A549 (cell line): ENCODE measurements at regions not wholly inside any gene's neighbourhood (a gene's known extent, or its start where the extent isn't known, plus 50 kb on each side); places are given as distances from the start of the nearest gene placed in this dataset.

Experiments used
- ATAC-seq, 2 experiments: fragments of 200-7000 bp in 1 of 2; fragments of >200 bp in 1 of 2; cut with Nextera tagmentation in 1 of 2; cut with Tn5 transposase in 1 of 2; 3 replicates each; pipeline versions ENCODE4 v1.8.0 to v1.9.1; 2018 to 2020; ENCODE audit warnings: mild to moderate bottlenecking in 1 of 2, moderate library complexity in 1 of 2
- CTCF ChIA-PET: fragments of 300-600 bp; sonication (Branson Sonifier 250); formaldehyde crosslinking; extraction: SDS; loops from one replicate; lab custom pipeline; 2021; ENCODE audit warnings: antibody characterized with exemption, inconsistent platforms; lab: Yijun Ruan, JAX
- POLR2A ChIA-PET: fragments of 350-600 bp; formaldehyde crosslinking; extraction: SDS; loops from one replicate; lab custom pipeline; 2021; ENCODE audit warnings: antibody characterized with exemption, inconsistent platforms; lab: Yijun Ruan, JAX
- DNase-seq, 2 experiments: peaks; one replicate each; pipeline versions ENCODE4 v3.0.0 to v3.0.0-alpha.2; 2011 to 2016; ENCODE audit warnings: low read depth in 1 of 2, low spot score in 1 of 2
- FAIRE-seq: peaks from 2 replicates; lab custom pipeline; 2011; peaks lifted over from hg19 to GRCh38; lab: Jason Lieb, UNC
- H3K27ac ChIP-seq, 2 experiments: fragments of >200 bp; sonication (Bioruptor Twin); formaldehyde crosslinking; 3 replicates each; pipeline ENCODE4 v1.5.1; 2016 to 2017
- H3K4me1 ChIP-seq: fragments of >200 bp; sonication (Bioruptor Twin); formaldehyde crosslinking; 3 replicates; pipeline ENCODE4 v1.6.1; 2016
- H3K4me2 ChIP-seq: fragments of >200 bp; sonication (Bioruptor Twin); formaldehyde crosslinking; 3 replicates; pipeline ENCODE4 v1.6.1; 2016
- H3K4me3 ChIP-seq: fragments of >200 bp; sonication (Bioruptor Twin); formaldehyde crosslinking; 3 replicates; pipeline ENCODE4 v1.5.1; 2016
- H3K9me3 ChIP-seq: fragments of >200 bp; sonication (Bioruptor Twin); formaldehyde crosslinking; 3 replicates; pipeline ENCODE4 v1.6.1; 2016
- BCL3 ChIP-seq: fragments of >200 bp; sonication (Bioruptor Twin); formaldehyde crosslinking; IDR thresholded peaks from 3 replicates; pipeline ENCODE4 v1.6.1; 2016
- CHD4 ChIP-seq: fragments of 200-600 bp; sonication (generic); IDR thresholded peaks from 2 replicates; pipeline ENCODE4 v1.6.1; 2016; ENCODE audit warnings: antibody characterized with exemption, mild to moderate bottlenecking, borderline replicate concordance
- FOSB ChIP-seq: fragments of 250-450 bp; sonication (Bioruptor Pico); IDR thresholded peaks from 2 replicates; pipeline ENCODE4 v1.5.0; 2020; ENCODE audit warnings: mild to moderate bottlenecking, moderate library complexity
- FOXS1 ChIP-seq: fragments of 250-450 bp; sonication (Bioruptor Pico); IDR thresholded peaks from 2 replicates; pipeline ENCODE4 v1.5.0; 2020; ENCODE audit warnings: mild to moderate bottlenecking, moderate library complexity
- GATA3 ChIP-seq: IDR thresholded peaks from 2 replicates; pipeline ENCODE4 v1.6.1; 2012; ENCODE audit warnings: borderline replicate concordance
- HEYL ChIP-seq: fragments of 250-450 bp; sonication (Bioruptor Pico); IDR thresholded peaks from 2 replicates; pipeline ENCODE4 v1.8.0; 2021; ENCODE audit warnings: mild to moderate bottlenecking, moderate library complexity
- HMGXB4 ChIP-seq: fragments of 250-450 bp; sonication (Bioruptor Pico); IDR thresholded peaks from 2 replicates; pipeline ENCODE4 v1.5.0; 2021; ENCODE audit warnings: mild to moderate bottlenecking, moderate library complexity, borderline replicate concordance
- HOXA7 ChIP-seq: fragments of 250-450 bp; sonication (Bioruptor Pico); IDR thresholded peaks from 2 replicates; pipeline ENCODE4 v1.5.0; 2020; ENCODE audit warnings: mild to moderate bottlenecking, moderate library complexity
- HOXB13 ChIP-seq: fragments of 250-450 bp; sonication (Bioruptor Pico); IDR thresholded peaks from 2 replicates; pipeline ENCODE4 v1.5.0; 2020; ENCODE audit warnings: low read depth, mild to moderate bottlenecking, moderate library complexity
- PHF8 ChIP-seq: fragments of 200-600 bp; sonication (generic); IDR thresholded peaks from 2 replicates; pipeline ENCODE4 v1.6.1; 2016; ENCODE audit warnings: low read depth, mild to moderate bottlenecking, antibody characterized with exemption, moderate library complexity, borderline replicate concordance
- RCOR1 ChIP-seq: fragments of 150-350 bp; IDR thresholded peaks from 2 replicates; pipeline ENCODE4 v1.6.1; 2014; ENCODE audit warnings: antibody characterized with exemption, low read length, low read depth
- SMC3 ChIP-seq: fragments of >200 bp; sonication (Bioruptor Twin); formaldehyde crosslinking; IDR thresholded peaks from 3 replicates; pipeline ENCODE4 v1.6.1; 2018; ENCODE audit warnings: inconsistent platforms
- TP53 ChIP-seq: fragments of 250-450 bp; sonication (Bioruptor Pico); IDR thresholded peaks from 2 replicates; pipeline ENCODE4 v1.5.0; 2021; ENCODE audit warnings: mild to moderate bottlenecking, moderate library complexity
- ZFP36 ChIP-seq: fragments of 450-650 bp; IDR thresholded peaks from 2 replicates; pipeline ENCODE4 v1.6.1; 2014; ENCODE audit warnings: borderline replicate concordance; ENCODE audit not compliant: partially characterized antibody
- WGBS: methylation state at CpG from one replicate; pipeline ENCODE4 v1.1.6; 2017; ENCODE audit errors: missing lambda C conversion rate; 5-methylcytosine and 5-hydroxymethylcytosine counted together

GRCh38 chr9:90032296-90033027, 427.6 kb downstream of the GADD45G start (continued):
- TF ChIP-seq BCL3 (no peak), HMGXB4 (no peak), TP53 (CRISPR knock-in tag) (no peak), GATA3 (no peak), ZFP36 (no peak), RCOR1 (no peak), CHD4 (no peak), FOXS1 (CRISPR knock-in tag) (no peak)

- no peak for TF ChIP-seq HOXB13 (CRISPR knock-in tag)
- no peaks in the 10 kb centered on the region for H3K9me3 ChIP-seq
- H3K4me1 ChIP-seq = no peaks in the 10 kb centered on the region
- DNase-seq (no peak), FAIRE-seq (no peak), ATAC-seq (no peak)
- POLR2A ChIA-PET = no interaction called here
- CTCF ChIA-PET = interaction anchor here (1.5 to 2.2 kb wide), 3 partner anchors 12 to 435 kb away, joined by 4 to 6 read pairs (median 5); no protein-coding TSS in a partner anchor
- no peak overlapping the region for H3K4me2 ChIP-seq
- H3K4me3 ChIP-seq = no peak overlapping the region
- 93% methylated on average over 7 of the region's 7 CpGs for WGBS
- no peak overlapping the region for H3K27ac ChIP-seq
Measured at GRCh38 chr9:90033028-90033650, 428.3 kb downstream of the GADD45G start.

- ATAC-seq = no peak
- Histone ChIP-seq H3K4me1 (no peaks in the 10 kb centered on the region), H3K9me3 (no peaks in the 10 kb centered on the region), H3K4me2 (no peak overlapping the region), H3K27ac (no peak overlapping the region), H3K4me3 (no peak overlapping the region)
- TF ChIP-seq HEYL (CRISPR knock-in tag) (no peak), FOXS1 (CRISPR knock-in tag) (no peak), PHF8 (no peak), SMC3 (no peak), FOSB (no peak)
- no peak for FAIRE-seq
- CTCF ChIA-PET = interaction anchor here (1.6 kb wide), 1 partner anchor 11 kb away, joined by 4 read pairs; no protein-coding TSS in a partner anchor
- POLR2A ChIA-PET = no interaction called here
- 44% methylated on average over 5 of the region's 5 CpGs for WGBS
- no peak for DNase-seq
Measured at GRCh38 chr9:90034071-90034470, 429.3 kb downstream of the GADD45G start.

GRCh38 chr9:90035471-90035870, 430.7 kb downstream of the GADD45G start:
- no peak overlapping the region for H3K4me3 ChIP-seq
- FAIRE-seq = no peak
- H3K27ac ChIP-seq = no peak overlapping the region
- 24% methylated on average over 2 of the region's 2 CpGs for WGBS
- no peaks in the 10 kb centered on the region for H3K4me1 ChIP-seq
- CTCF ChIA-PET = interaction anchor here (1.2 to 1.3 kb wide), 2 partner anchors 10 to 432 kb away, joined by 3 to 5 read pairs; no protein-coding TSS in a partner anchor
- no peak for TF ChIP-seq HOXB13 (CRISPR knock-in tag)
- no peak for TF ChIP-seq ZFP36
- no peak for TF ChIP-seq HOXA7 (CRISPR knock-in tag)
- TF ChIP-seq, all 56 proteins: peak for 0
- H3K4me2 ChIP-seq = no peak overlapping the region
- H3K9me3 ChIP-seq = no peaks in the 10 kb centered on the region
- POLR2A ChIA-PET = no interaction called here
- ATAC-seq (no peak), DNase-seq (no peak)
